Ovary (tissue), 3 donors: ENCODE measurements at regions not wholly inside any gene's neighbourhood (a gene's known extent, or its start where the extent isn't known, plus 50 kb on each side); places are given as distances from the start of the nearest gene placed in this dataset.

Experiments
- EP300 ChIP-seq: sonication (generic); formaldehyde crosslinking; IDR thresholded peaks from one replicate; pipeline ENCODE4 v1.6.1; 2017; ENCODE audit warnings: antibody characterized with exemption
- TF ChIP-seq, protein P1 (sequence below), 3 donors: fragments of 450-650 bp in 2 of 3; fragments of 200-600 bp in 1 of 3; IDR thresholded peaks; one replicate each; pipeline versions ENCODE4 v1.5.1 to v1.8.0; 2016 to 2022; ENCODE audit warnings: antibody characterized with exemption in 3 of 3, mild to moderate bottlenecking in 1 of 3
- donor health status: DM: no; HTN: no; CAD: no.

GRCh38 chr1:4256351-4256750, 356.3 kb upstream of the C1orf174 start:
- TF ChIP-seq EP300: no peak
- TF ChIP-seq, protein P1, sequence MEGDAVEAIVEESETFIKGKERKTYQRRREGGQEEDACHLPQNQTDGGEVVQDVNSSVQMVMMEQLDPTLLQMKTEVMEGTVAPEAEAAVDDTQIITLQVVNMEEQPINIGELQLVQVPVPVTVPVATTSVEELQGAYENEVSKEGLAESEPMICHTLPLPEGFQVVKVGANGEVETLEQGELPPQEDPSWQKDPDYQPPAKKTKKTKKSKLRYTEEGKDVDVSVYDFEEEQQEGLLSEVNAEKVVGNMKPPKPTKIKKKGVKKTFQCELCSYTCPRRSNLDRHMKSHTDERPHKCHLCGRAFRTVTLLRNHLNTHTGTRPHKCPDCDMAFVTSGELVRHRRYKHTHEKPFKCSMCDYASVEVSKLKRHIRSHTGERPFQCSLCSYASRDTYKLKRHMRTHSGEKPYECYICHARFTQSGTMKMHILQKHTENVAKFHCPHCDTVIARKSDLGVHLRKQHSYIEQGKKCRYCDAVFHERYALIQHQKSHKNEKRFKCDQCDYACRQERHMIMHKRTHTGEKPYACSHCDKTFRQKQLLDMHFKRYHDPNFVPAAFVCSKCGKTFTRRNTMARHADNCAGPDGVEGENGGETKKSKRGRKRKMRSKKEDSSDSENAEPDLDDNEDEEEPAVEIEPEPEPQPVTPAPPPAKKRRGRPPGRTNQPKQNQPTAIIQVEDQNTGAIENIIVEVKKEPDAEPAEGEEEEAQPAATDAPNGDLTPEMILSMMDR (IDR thresholded peaks at IDR 0.05): no peak
